ENCODE measurements at regions not wholly inside any gene's neighbourhood (a gene's known extent, or its start where the extent isn't known, plus 50 kb on each side); places are given as distances from the start of the nearest gene placed in this dataset.

- no peak for TF ChIP-seq CTCF (IDR thresholded peaks at IDR 0.05)
- no peak for TF ChIP-seq POLR2A (IDR thresholded peaks at IDR 0.05)
Measured at GRCh38 chr9:79395755-79396154, 176.0 kb upstream of the TLE4 start.
